GM19372 (cell line): ENCODE measurements at regions not wholly inside any gene's neighbourhood (a gene's known extent, or its start where the extent isn't known, plus 50 kb on each side); places are given as distances from the start of the nearest gene placed in this dataset.

Source experiments
- ATAC-seq: cut with Tn5 transposase; IDR thresholded peaks from one replicate; pipeline ENCODE4 v1.9.1; 2021; ENCODE audit warnings: mild to moderate bottlenecking, low read depth, moderate library complexity; ENCODE audit not compliant: unreplicated experiment

DNA sequence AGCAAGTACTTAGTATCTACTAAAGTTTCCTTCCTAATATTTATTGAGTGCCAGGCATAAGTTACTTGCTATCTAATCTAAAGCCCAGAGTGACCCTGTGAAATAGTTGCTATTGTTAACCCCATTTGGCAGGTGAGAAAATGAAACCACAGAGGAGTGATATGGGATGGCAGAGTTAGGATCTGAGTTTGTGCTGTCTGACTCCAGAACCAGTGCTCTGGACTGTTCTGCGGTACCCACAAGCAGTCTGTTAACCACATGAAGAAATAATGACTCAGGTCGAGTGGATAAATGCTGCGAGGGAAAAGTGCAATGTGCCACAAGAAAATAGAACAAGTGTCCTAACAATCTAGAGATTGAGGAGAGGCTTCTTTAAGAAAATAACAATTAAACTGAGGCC lies 60.7 kb upstream of the GZMB start:
- ATAC-seq: no peak

DNA sequence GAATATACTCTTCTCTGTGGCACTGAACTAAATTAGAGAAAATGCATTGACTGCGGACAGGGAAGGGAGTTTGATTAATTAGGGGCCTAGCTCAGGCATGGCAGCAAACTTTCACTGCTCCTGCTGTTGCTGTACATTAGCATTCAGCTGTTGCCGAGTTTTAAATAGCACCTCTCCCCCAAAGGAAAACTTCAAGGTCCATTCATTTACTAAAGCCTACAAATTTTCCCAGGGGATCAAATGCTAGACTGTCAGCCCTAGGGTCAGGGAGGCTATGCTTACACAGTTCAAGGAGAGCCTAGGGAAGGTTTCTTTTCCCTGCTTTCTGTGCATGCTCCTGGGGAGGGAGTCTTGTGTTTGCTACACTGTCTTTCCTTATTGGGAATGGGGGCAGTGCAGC lies 60.0 kb upstream of the GZMB start:
- ATAC-seq: no peak

DNA sequence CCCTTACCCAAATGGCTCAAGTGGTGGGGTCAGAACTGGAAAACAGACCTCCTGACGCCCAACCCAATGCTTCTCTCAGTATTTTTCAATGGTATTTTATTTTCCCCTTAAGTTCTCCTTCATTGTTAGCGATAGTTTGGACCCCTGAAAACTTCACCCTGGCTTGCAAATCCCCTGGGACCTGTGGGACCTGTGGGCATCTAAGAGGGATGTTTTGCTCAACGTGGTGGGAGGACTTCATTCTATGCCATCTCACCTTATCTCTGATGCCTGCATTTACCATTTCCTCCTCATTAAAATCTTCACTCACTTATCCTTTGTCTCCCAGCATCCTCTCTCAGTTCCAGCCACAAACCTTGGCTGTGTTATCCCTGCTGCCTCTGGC lies 59.4 kb upstream of the GZMB start:
- no peak for ATAC-seq

DNA sequence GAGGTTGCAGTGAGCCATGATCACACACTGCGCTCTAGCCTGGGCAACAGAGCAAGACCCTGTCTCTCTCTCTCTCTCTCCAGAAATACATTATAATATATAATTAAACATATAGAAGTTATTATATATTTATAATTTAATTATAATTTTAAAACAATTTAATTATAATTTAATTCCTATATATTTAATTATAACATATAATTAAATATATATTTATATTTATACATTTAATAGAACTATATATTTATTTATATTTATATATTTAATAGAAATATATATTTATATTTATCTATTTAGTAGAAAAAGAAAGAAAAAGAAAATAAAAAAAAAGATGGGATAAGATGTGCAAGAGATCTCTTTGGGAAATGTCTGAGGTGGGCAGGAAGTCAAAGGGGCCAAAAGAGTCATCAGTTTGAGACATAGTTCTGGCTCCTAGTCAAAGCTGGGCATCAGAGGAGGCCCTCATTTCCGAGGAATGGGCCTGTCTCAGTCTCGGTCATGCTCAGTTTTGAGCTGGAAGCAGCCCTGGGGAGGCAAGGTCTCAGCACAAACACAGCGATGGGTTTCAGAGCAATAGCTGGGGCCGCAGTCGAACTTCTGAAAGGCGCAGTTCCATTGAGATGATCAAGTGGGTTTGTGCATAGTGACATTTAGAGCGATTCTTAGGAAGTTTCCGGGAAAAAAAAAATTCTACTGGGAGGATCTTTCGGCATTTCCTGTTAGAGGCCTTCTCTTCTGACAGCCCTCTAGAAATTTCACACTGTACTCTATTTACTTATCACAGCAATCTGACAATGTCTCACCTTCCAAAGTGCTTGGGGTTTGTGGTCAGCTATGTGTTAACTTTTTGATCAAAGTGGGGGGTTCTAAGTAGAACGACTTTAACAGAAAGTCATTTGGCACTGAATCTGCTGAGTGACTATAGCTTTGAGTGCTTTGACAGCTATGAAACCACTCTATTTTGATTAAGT lies 58.7 kb upstream of the GZMB start:
- ATAC-seq: no peak

DNA sequence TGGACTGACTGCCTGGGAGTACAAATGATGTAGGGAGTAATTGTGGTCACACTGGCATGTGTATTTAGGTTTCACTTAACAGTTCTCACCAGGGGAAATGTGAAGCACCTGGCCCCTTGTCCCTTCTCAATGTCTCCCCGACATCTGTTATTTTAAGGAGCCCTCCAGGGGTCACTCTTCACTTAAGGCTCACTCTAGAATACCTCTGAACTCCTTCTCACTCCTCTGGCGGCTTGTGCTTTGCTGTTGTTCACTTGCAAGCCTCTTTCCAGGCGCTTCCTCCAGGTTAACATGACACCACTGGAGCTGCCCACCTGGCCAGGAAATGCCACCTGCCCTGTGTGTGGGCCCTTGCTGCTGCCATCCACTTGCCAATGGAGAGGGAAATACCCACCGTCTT lies 56.5 kb upstream of the GZMB start:
- no peak for ATAC-seq

DNA sequence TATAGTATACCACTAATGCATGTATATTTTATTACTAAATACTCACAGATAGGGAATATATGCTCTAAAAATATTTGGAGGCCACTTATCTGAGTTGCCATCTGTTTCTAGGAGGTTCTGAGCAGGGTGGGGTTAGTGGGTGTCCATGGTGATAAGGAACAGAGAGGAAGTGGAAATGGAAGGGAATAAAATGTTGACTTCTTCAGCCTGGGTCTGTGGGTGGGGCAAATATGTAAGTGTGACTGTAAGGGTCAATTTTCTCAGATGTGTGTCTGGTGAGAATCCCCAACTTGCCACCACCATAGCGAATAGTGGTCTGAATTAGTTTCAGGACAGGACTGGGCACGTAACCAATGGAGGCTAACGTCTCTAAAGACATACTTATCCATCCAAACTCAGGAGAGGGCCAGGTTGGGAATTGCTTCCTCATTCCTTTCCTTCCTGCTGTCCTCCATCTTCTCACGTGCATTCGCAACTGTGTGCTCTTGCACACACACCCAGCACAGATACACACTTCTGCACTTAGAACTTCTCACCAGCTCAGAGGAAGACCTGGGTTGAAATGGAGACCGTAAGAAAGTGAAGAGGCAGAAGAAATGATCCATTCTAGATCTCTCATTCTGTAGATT lies 54.2 kb upstream of the GZMB start:
- no peak for ATAC-seq
